ENCODE measurements at regions not wholly inside any gene's neighbourhood (a gene's known extent, or its start where the extent isn't known, plus 50 kb on each side); places are given as distances from the start of the nearest gene placed in this dataset.

- TF ChIP-seq SIN3A (IDR thresholded peaks at IDR 0.05; ENCODE audit: borderline replicate concordance, insufficient read depth, low read length) (no peak), FOXP2 (optimal IDR thresholded peaks at IDR 0.05; ENCODE audit: borderline replicate concordance, extremely low read depth, extremely low read length, insufficient read depth) (no peak), TAF1 (IDR thresholded peaks at IDR 0.05; ENCODE audit: borderline replicate concordance, insufficient read depth, low read length) (no peak), POLR2AphosphoS5 (IDR thresholded peaks at IDR 0.05; ENCODE audit: low read depth, low read length) (no peak), REST (IDR thresholded peaks at IDR 0.05; ENCODE audit: insufficient read depth in 1 of 2, low read depth in 2 of 2, low read length in 2 of 2) (no peak)
These were observed 1079.9 kb upstream of the PIK3C3 start for GRCh38 chr18:40875101-40875615.

- no peak for TF ChIP-seq FOXP2 (optimal IDR thresholded peaks at IDR 0.05; ENCODE audit: borderline replicate concordance, extremely low read depth, extremely low read length, insufficient read depth)
- no peak for TF ChIP-seq REST (IDR thresholded peaks at IDR 0.05; ENCODE audit: insufficient read depth in 1 of 2, low read depth in 2 of 2, low read length in 2 of 2)
- TF ChIP-seq SIN3A (IDR thresholded peaks at IDR 0.05; ENCODE audit: borderline replicate concordance, insufficient read depth, low read length): no peak
- TF ChIP-seq POLR2AphosphoS5 (IDR thresholded peaks at IDR 0.05; ENCODE audit: low read depth, low read length): no peak
- no peak for TF ChIP-seq TAF1 (IDR thresholded peaks at IDR 0.05; ENCODE audit: borderline replicate concordance, insufficient read depth, low read length)
These were observed 1080.8 kb upstream of the PIK3C3 start for GRCh38 chr18:40874233-40874632.

GRCh38 chr18:40868110-40868858, 1086.8 kb upstream of the PIK3C3 start:
- TF ChIP-seq REST (IDR thresholded peaks at IDR 0.05; ENCODE audit: insufficient read depth in 1 of 2, low read depth in 2 of 2, low read length in 2 of 2) (no peak), FOXP2 (optimal IDR thresholded peaks at IDR 0.05; ENCODE audit: borderline replicate concordance, extremely low read depth, extremely low read length, insufficient read depth) (no peak), TAF1 (IDR thresholded peaks at IDR 0.05; ENCODE audit: borderline replicate concordance, insufficient read depth, low read length) (no peak), SIN3A (IDR thresholded peaks at IDR 0.05; ENCODE audit: borderline replicate concordance, insufficient read depth, low read length) (no peak), POLR2AphosphoS5 (IDR thresholded peaks at IDR 0.05; ENCODE audit: low read depth, low read length) (no peak; the same call in 1 of the 2 replicates)

- TF ChIP-seq REST (IDR thresholded peaks at IDR 0.05; ENCODE audit: insufficient read depth in 1 of 2, low read depth in 2 of 2, low read length in 2 of 2) (no peak), TAF1 (IDR thresholded peaks at IDR 0.05; ENCODE audit: borderline replicate concordance, insufficient read depth, low read length) (no peak), SIN3A (IDR thresholded peaks at IDR 0.05; ENCODE audit: borderline replicate concordance, insufficient read depth, low read length) (no peak), POLR2AphosphoS5 (IDR thresholded peaks at IDR 0.05; ENCODE audit: low read depth, low read length) (no peak), FOXP2 (optimal IDR thresholded peaks at IDR 0.05; ENCODE audit: borderline replicate concordance, extremely low read depth, extremely low read length, insufficient read depth) (no peak)
These were observed 1087.6 kb upstream of the PIK3C3 start for GRCh38 chr18:40867459-40867858.

Data from PFSK-1 (cell line).